Ovary (tissue), 7 donors: ENCODE measurements at regions not wholly inside any gene's neighbourhood (a gene's known extent, or its start where the extent isn't known, plus 50 kb on each side); places are given as distances from the start of the nearest gene placed in this dataset.

Experiments used
- DNase-seq, 5 donors: peaks; one replicate each; pipeline ENCODE4 v3.0.0-alpha.2; 2019 to 2020
- H3K27ac ChIP-seq, 2 donors: fragments of 200-600 bp; one replicate each; pipeline versions ENCODE4 v1.5.1 to v1.8.0; 2019 to 2022
- H3K27me3 ChIP-seq: fragments of 200-600 bp; one replicate; pipeline ENCODE4 v1.8.0; 2022
- H3K36me3 ChIP-seq: fragments of 200-600 bp; sonication (generic); one replicate; pipeline ENCODE4 v1.5.1; 2019
- H3K4me1 ChIP-seq: one replicate; pipeline ENCODE4 v1.8.1; 2013; ENCODE audit warnings: mild to moderate bottlenecking, moderate library complexity; ENCODE audit not compliant: insufficient read depth
- H3K4me3 ChIP-seq: fragments of 200-600 bp; sonication (generic); one replicate; pipeline ENCODE4 v1.5.1; 2017
- H3K9me3 ChIP-seq, 2 donors: fragments of 200-600 bp in 1 of 2; sonication (generic) in 1 of 2; one replicate each; pipeline versions ENCODE4 v1.5.1 to v1.8.1; 2013 to 2019; ENCODE audit warnings: mild to moderate bottlenecking in 1 of 2, moderate library complexity in 1 of 2
- EP300 ChIP-seq: sonication (generic); formaldehyde crosslinking; IDR thresholded peaks from one replicate; pipeline ENCODE4 v1.6.1; 2017; ENCODE audit warnings: antibody characterized with exemption
- POLR2A ChIP-seq: fragments of 450-650 bp; IDR thresholded peaks from one replicate; pipeline ENCODE4 v1.6.1; 2017; ENCODE audit warnings: antibody characterized with exemption, mild to moderate bottlenecking, moderate library complexity
- WGBS, 3 donors: extraction: QIAGEN DNeasy Blood & Tissue Kit in 1 of 3; methylation state at CpG; one replicate each; pipeline versions ENCODE4 v1.1.5 to v1.1.7; 2013 to 2017; 5-methylcytosine and 5-hydroxymethylcytosine counted together
- intact Hi-C, 4 donors: fragments of 100-400 bp; cut with DNase I; formaldehyde crosslinking; loops; one replicate each; pipeline versions ENCODE4 v1.11.0 to v1.15.1; 2022 to 2023
- TF ChIP-seq, protein P1 (sequence below), 3 donors: fragments of 450-650 bp in 2 of 3; fragments of 200-600 bp in 1 of 3; IDR thresholded peaks; one replicate each; pipeline versions ENCODE4 v1.5.1 to v1.8.0; 2016 to 2022; ENCODE audit warnings: antibody characterized with exemption in 3 of 3, mild to moderate bottlenecking in 1 of 3
- donor health status: DM: no; HTN: no; CAD: no; lungs with moderate emphysema.
- donor health status: DM: no; HTN: no; CAD: no.
- donor health status: Bipolar disorder and iron deficiency.
- donor health status: DM: no; HTN: no; CAD: no.
- donor health status: DM: yes; HTN: yes; CAD: no.

DNA sequence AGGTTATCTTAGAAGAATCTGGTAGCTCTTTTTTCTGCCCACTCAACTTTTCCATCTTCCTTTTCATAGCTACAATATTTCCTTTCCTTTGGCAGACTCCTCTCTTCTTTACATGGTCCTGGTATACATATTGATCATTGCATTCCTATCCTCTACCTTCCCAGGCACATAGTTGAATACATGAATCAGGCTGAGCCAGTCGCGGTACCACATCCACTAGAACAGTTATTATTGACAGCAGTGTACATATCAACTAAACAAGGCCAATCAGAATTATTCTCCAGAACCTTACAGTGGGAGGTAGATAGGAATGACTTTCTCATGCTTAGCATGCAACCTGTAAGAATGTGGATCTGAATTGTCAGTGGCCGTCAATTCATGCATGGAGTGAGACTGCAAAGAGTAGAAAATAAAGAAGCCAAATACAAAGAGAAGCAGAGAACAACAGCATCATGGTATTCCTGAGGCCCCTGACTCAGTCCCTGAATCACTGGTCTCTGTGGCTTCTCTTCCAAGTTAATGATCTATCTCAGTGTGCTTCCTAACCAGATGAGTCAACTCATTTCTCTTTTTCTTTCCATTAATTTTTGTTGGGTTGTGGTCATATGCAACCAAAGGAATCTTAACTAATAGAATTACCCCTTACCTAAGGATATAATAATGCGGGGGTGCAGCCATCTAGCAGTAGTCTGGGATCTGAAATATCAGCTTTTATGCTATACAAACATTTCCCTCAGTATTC is 60.9 kb upstream of the DCBLD2 start:
- intact Hi-C loops, result no loop called here
- Histone ChIP-seq H3K27ac (no peak overlapping the region), H3K9me3 (no peaks in the 10 kb centered on the region), H3K4me1 (no peaks in the 10 kb centered on the region), H3K36me3 (no peaks in the 10 kb centered on the region), H3K4me3 (no peak overlapping the region), H3K27me3 (no peaks in the 10 kb centered on the region)
- DNase-seq, result no peak
- TF ChIP-seq EP300, result no peak
- no peak for TF ChIP-seq POLR2A
- TF ChIP-seq, protein P1, sequence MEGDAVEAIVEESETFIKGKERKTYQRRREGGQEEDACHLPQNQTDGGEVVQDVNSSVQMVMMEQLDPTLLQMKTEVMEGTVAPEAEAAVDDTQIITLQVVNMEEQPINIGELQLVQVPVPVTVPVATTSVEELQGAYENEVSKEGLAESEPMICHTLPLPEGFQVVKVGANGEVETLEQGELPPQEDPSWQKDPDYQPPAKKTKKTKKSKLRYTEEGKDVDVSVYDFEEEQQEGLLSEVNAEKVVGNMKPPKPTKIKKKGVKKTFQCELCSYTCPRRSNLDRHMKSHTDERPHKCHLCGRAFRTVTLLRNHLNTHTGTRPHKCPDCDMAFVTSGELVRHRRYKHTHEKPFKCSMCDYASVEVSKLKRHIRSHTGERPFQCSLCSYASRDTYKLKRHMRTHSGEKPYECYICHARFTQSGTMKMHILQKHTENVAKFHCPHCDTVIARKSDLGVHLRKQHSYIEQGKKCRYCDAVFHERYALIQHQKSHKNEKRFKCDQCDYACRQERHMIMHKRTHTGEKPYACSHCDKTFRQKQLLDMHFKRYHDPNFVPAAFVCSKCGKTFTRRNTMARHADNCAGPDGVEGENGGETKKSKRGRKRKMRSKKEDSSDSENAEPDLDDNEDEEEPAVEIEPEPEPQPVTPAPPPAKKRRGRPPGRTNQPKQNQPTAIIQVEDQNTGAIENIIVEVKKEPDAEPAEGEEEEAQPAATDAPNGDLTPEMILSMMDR (IDR thresholded peaks at IDR 0.05), result no peak
- WGBS, 3 donors, result 94 to 96% (median 95%) methylated on average over 4 of the region's 4 CpGs

DNA sequence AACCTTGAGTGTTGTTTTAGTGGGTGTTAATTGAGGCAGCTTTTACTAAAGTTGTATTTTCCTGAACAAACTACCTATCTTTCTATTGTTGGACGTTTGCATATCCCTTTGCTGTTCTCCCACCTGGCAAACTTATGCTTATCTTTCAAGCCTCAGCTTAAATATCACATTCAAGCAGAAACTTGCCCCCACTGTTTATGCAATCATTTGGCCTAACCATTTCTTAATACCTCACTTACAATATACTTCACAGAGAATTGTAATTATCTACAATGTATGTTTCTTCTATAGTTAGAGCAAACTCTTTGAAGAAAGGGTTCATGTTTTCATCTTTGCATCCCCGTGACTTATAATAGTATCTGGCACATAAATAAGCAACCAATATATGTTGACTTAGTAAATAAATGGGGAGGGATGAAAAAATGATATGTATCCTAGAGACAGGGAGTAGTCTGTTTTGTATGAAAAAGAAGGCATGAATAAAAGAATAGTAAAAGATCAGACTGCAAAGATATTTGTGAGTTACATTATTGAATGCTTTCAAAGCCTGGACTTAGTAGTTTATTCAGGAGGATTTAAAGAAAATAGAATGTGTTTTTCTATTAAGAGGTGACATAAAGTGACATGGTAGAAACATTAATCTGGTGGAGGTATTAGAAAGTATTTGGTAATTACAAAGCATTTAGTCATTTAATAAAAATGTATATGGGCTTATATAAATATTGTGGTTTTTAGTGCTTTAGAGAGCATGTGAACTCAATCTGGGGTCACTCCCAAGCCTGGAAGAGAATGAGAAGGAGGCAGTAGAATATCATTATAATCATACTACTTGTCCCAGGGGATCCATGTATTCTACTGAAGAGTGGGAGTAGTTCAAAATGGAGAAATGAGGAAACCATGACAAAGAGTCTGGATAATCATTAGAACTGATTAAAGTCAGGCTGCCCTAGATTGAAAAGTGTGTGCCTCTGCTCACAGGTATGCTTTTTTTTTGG is 60.0 kb upstream of the DCBLD2 start:
- 70 to 75% (median 74%) methylated on average over 2 of the region's 2 CpGs for WGBS, 3 donors
- Histone ChIP-seq H3K4me3 (no peak overlapping the region), H3K4me1 (no peaks in the 10 kb centered on the region), H3K9me3 (no peaks in the 10 kb centered on the region), H3K36me3 (no peaks in the 10 kb centered on the region), H3K27me3 (no peaks in the 10 kb centered on the region), H3K27ac (no peak overlapping the region)
- no peak for TF ChIP-seq POLR2A
- TF ChIP-seq EP300, result no peak
- TF ChIP-seq, protein P1 (IDR thresholded peaks at IDR 0.05), result no peak
- intact Hi-C loops, result no loop called here
- no peak for DNase-seq

DNA sequence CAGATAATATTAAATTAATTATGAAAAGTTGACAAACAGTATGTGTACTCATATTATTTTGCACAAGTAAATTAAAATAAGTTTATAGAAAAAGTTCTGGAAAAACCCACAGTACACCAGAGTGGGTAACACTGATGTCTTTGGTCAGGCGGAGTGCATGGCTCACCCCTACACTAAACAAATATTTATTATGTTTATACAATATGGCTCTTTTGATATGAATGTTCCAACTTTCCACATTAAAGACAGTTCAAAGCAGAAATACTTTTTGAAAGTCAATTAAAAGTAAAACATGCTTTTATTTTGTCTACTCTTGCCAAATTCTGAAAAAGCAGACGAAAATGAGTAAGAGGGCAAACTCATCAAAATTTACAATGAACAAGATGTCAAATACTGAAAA is 56.2 kb upstream of the DCBLD2 start:
- Histone ChIP-seq H3K9me3 (no peaks in the 10 kb centered on the region), H3K4me1 (no peaks in the 10 kb centered on the region), H3K36me3 (no peaks in the 10 kb centered on the region), H3K4me3 (no peak overlapping the region), H3K27ac (no peak overlapping the region), H3K27me3 (no peaks in the 10 kb centered on the region)
- intact Hi-C loops, result no loop called here
- no peak for DNase-seq
- WGBS, 3 donors, result 16 to 25% (median 17%) methylated on average over 2 of the region's 2 CpGs
- TF ChIP-seq EP300 (no peak), POLR2A (no peak)
- TF ChIP-seq, protein P1 (IDR thresholded peaks at IDR 0.05), result no peak

DNA sequence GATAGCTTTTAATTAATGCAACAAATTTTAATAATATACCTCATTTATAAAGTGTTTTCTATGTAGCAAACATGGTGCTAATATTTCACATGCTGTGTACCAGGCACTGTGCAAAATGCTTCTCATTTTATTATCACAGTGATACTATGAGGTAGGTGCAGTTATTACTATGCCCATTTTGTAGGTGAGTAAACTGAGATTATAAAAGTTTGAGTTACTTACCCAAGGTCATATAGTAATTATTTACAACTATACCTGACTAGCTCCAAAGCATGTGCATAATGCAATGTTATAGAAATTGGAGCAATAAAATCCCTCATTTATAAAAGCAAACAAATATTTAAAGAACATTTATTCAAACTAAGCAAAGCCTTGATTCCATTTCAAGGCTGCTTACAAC is 54.5 kb upstream of the DCBLD2 start:
- H3K36me3 ChIP-seq, result no peaks in the 10 kb centered on the region
- TF ChIP-seq EP300, result no peak
- TF ChIP-seq, protein P1 (IDR thresholded peaks at IDR 0.05), result no peak
- no peak for TF ChIP-seq POLR2A
- intact Hi-C loops, result no loop called here
- H3K4me3 ChIP-seq, result no peak overlapping the region
- no peaks in the 10 kb centered on the region for H3K4me1 ChIP-seq
- no peak for DNase-seq
- no peaks in the 10 kb centered on the region for H3K9me3 ChIP-seq
- no peak overlapping the region for H3K27ac ChIP-seq
- no peaks in the 10 kb centered on the region for H3K27me3 ChIP-seq
